Endothelial cell of umbilical vein (primary cell): ENCODE measurements at regions not wholly inside any gene's neighbourhood (a gene's known extent, or its start where the extent isn't known, plus 50 kb on each side); places are given as distances from the start of the nearest gene placed in this dataset.

Source experiments
- GATA2 ChIP-seq: IDR thresholded peaks from 2 replicates; pipeline ENCODE4 v1.7.0; 2011; ENCODE audit warnings: low read depth, mild to moderate bottlenecking, moderate library complexity, mixed read lengths, low read length; ENCODE audit not compliant: insufficient read length, insufficient read depth
- MAX ChIP-seq: IDR thresholded peaks from 2 replicates; pipeline ENCODE4 v1.6.1; 2011; ENCODE audit not compliant: insufficient read depth, insufficient read length
- MYC ChIP-seq: IDR thresholded peaks from one replicate; pipeline ENCODE4 v1.6.1; 2011; ENCODE audit warnings: mild to moderate bottlenecking, low read depth, low read length
- POLR2A ChIP-seq: IDR thresholded peaks from 2 replicates; pipeline ENCODE4 v1.6.1; 2012; ENCODE audit warnings: low read depth, mild to moderate bottlenecking, control low read depth, low read length
- POLR2AphosphoS5 ChIP-seq: IDR thresholded peaks from 2 replicates; pipeline ENCODE4 v1.6.1; 2012; ENCODE audit warnings: low read depth, mild to moderate bottlenecking, control low read depth, low read length, moderate library complexity; ENCODE audit not compliant: insufficient read depth
- TF ChIP-seq, protein P1 (sequence below), 2 donors: IDR thresholded peaks; 1 replicate in 1 of 2; 2 replicates in 1 of 2; pipeline ENCODE4 v1.5.1; 2011; ENCODE audit warnings: low read length in 2 of 2, mild to moderate bottlenecking in 2 of 2, moderate library complexity in 2 of 2, control low read depth in 1 of 2, inconsistent platforms in 1 of 2, low read depth in 1 of 2; ENCODE audit not compliant: insufficient read depth in 1 of 2; ENCODE audit errors: extremely low read depth in 1 of 2

DNA sequence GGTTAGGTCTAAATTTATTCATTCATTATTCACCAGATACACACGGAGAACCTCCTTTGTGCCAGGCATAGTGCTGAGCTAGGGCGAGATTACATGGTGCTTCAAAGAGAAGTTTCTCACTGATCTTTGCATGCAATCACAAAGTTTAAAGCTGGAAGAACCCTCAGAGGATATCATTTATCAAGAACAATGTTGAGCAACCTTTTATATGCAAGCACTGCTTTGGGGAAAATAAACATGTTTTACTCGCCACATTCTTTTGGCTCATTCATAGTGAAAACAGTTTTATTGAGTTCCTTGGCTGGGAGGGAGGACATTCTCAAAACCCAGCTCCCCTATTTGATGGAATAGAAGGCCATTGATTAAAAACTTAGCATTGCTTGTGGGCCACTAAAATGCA, 49.8 kb upstream of the XYLT1 start:
- TF ChIP-seq MAX (no peak), MYC (no peak), POLR2A (no peak), GATA2 (no peak), POLR2AphosphoS5 (no peak)
- TF ChIP-seq, protein P1, sequence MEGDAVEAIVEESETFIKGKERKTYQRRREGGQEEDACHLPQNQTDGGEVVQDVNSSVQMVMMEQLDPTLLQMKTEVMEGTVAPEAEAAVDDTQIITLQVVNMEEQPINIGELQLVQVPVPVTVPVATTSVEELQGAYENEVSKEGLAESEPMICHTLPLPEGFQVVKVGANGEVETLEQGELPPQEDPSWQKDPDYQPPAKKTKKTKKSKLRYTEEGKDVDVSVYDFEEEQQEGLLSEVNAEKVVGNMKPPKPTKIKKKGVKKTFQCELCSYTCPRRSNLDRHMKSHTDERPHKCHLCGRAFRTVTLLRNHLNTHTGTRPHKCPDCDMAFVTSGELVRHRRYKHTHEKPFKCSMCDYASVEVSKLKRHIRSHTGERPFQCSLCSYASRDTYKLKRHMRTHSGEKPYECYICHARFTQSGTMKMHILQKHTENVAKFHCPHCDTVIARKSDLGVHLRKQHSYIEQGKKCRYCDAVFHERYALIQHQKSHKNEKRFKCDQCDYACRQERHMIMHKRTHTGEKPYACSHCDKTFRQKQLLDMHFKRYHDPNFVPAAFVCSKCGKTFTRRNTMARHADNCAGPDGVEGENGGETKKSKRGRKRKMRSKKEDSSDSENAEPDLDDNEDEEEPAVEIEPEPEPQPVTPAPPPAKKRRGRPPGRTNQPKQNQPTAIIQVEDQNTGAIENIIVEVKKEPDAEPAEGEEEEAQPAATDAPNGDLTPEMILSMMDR (IDR thresholded peaks at IDR 0.05; ENCODE audit: extremely low read depth in 1 of 2, insufficient read depth in 1 of 2, low read depth in 1 of 2, low read length in 2 of 2): no peak
